ENCODE measurements at regions not wholly inside any gene's neighbourhood (a gene's known extent, or its start where the extent isn't known, plus 50 kb on each side); places are given as distances from the start of the nearest gene placed in this dataset.

GRCh38 chr13:73397496-73398305 is 338.9 kb downstream of the KLF5 start:
- TF ChIP-seq, protein P1, sequence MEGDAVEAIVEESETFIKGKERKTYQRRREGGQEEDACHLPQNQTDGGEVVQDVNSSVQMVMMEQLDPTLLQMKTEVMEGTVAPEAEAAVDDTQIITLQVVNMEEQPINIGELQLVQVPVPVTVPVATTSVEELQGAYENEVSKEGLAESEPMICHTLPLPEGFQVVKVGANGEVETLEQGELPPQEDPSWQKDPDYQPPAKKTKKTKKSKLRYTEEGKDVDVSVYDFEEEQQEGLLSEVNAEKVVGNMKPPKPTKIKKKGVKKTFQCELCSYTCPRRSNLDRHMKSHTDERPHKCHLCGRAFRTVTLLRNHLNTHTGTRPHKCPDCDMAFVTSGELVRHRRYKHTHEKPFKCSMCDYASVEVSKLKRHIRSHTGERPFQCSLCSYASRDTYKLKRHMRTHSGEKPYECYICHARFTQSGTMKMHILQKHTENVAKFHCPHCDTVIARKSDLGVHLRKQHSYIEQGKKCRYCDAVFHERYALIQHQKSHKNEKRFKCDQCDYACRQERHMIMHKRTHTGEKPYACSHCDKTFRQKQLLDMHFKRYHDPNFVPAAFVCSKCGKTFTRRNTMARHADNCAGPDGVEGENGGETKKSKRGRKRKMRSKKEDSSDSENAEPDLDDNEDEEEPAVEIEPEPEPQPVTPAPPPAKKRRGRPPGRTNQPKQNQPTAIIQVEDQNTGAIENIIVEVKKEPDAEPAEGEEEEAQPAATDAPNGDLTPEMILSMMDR (IDR thresholded peaks at IDR 0.05), result no peak
- no peak for TF ChIP-seq POLR2A (IDR thresholded peaks at IDR 0.05)

Data from ovary (tissue), 3 donors.